Adrenal gland (tissue), 5 donors: ENCODE measurements at regions not wholly inside any gene's neighbourhood (a gene's known extent, or its start where the extent isn't known, plus 50 kb on each side); places are given as distances from the start of the nearest gene placed in this dataset.

Experiments used
- CTCF ChIP-seq, 6 experiments: fragments of 450-650 bp in 4 of 6; fragments of 200-600 bp in 2 of 6; sonication (generic) in 1 of 6; IDR thresholded peaks; 1 replicate in 5 of 6; 2 replicates in 1 of 6; pipeline versions ENCODE4 v1.5.1 to v1.8.0; 2016 to 2021; ENCODE audit warnings: antibody characterized with exemption in 6 of 6, mild to moderate bottlenecking in 2 of 6, moderate library complexity in 1 of 6
- POLR2A ChIP-seq, 2 donors: fragments of 450-650 bp; IDR thresholded peaks; one replicate each; pipeline ENCODE4 v1.6.1; 2017; ENCODE audit warnings: antibody characterized with exemption in 2 of 2, mild to moderate bottlenecking in 2 of 2, moderate library complexity in 1 of 2
- donor health status: DM: no; HTN: no; CAD: no.

DNA sequence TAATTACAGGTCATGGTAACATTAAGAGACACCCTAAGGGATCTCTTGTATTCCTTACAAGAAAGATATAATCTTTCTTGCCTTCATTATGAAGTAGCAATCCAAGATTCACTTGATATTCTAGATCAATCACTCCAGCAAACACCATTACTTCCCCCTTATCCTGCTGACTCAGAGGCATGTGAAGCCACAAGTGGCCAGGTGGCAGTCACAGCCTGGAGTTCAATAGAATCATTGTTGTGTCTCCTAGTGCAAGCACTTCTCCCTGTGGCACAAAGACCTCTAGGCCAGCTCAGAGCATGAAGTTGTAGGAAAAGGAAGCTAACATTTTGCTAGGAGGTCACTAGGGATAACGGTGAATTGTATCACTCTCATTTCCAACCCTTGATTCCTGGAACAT is 864.3 kb upstream of the ATXN8OS start:
- TF ChIP-seq POLR2A (IDR thresholded peaks at IDR 0.05) (no peak), CTCF (IDR thresholded peaks at IDR 0.05) (no peak)
